GM12878 (cell line): ENCODE measurements at regions not wholly inside any gene's neighbourhood (a gene's known extent, or its start where the extent isn't known, plus 50 kb on each side); places are given as distances from the start of the nearest gene placed in this dataset.

Experiments
- ATAC-seq: fragments of 200-7000 bp; cut with Tn5 transposase; 3 replicates; pipeline ENCODE4 v1.9.1; 2020; ENCODE audit warnings: mild to moderate bottlenecking, moderate library complexity
- BruUV-seq: library from RNA; stranded (reverse); fragments of 400-500 nt; replicated peaks from 2 replicates; lab custom pipeline; 2021; lab: Mats Ljungman, UMichigan
- CTCF ChIA-PET: fragments of 300-600 bp; sonication (Branson Sonifier 250); formaldehyde crosslinking; extraction: SDS; loops from one replicate; lab custom pipeline; 2021; ENCODE audit warnings: inconsistent platforms; lab: Yijun Ruan, JAX
- POLR2A ChIA-PET: fragments of 350-600 bp; formaldehyde crosslinking; extraction: SDS; loops from one replicate; lab custom pipeline; 2021; ENCODE audit warnings: inconsistent platforms; lab: Charles Lee
- RAD21 ChIA-PET: fragments of 300-600 bp; sonication (Branson Sonifier 250); formaldehyde crosslinking; loops from one replicate; lab custom pipeline; 2023; ENCODE audit warnings: antibody characterized with exemption; ENCODE audit not compliant: unreplicated experiment; lab: Charles Lee
- SMC1A ChIA-PET: fragments of 300-600 bp; sonication (Branson Sonifier 250); formaldehyde crosslinking; loops from one replicate; lab custom pipeline; 2023; ENCODE audit not compliant: unreplicated experiment, uncharacterized antibody; lab: Charles Lee
- DNase-seq: peaks from one replicate; pipeline ENCODE4 v3.0.0-alpha.2; 2011; ENCODE audit warnings: low read depth, low spot score
- FAIRE-seq: peaks from 3 replicates; lab custom pipeline; 2011; peaks lifted over from hg19 to GRCh38; lab: Jason Lieb, UNC
- H2AFZ ChIP-seq: 2 replicates; pipeline ENCODE4 v1.6.0; 2011; ENCODE audit warnings: low read depth, low read length, control low read depth; ENCODE audit not compliant: control insufficient read depth
- H3K27ac ChIP-seq: 2 replicates; pipeline ENCODE4 v1.5.1; 2011; ENCODE audit warnings: control low read depth; ENCODE audit not compliant: control insufficient read depth, insufficient read depth
- H3K27me3 ChIP-seq, 2 experiments: replicated peaks in 1 of 2; 2 replicates each; pipeline versions ENCODE4 v1.6.0 to v1.6.1; 2011; ENCODE audit warnings: low read length in 1 of 2; ENCODE audit not compliant: control insufficient read depth in 2 of 2, insufficient read depth in 2 of 2
- H3K36me3 ChIP-seq, 2 experiments: 2 replicates each; pipeline ENCODE4 v1.5.1; 2011; ENCODE audit warnings: low read length in 1 of 2; ENCODE audit not compliant: control insufficient read depth in 2 of 2, insufficient read depth in 2 of 2
- H3K4me1 ChIP-seq: 2 replicates; pipeline ENCODE4 v1.6.1; 2011; ENCODE audit warnings: mild to moderate bottlenecking, low read length, moderate library complexity, mixed read lengths; ENCODE audit not compliant: control insufficient read depth, insufficient read depth
- H3K4me2 ChIP-seq: 2 replicates; pipeline ENCODE4 v1.6.0; 2011; ENCODE audit warnings: control low read depth; ENCODE audit not compliant: control insufficient read depth, insufficient read depth
- H3K4me3 ChIP-seq: fragments of 200-600 bp; sonication (generic); 2 replicates; pipeline ENCODE4 v1.5.1; 2016
- H3K79me2 ChIP-seq: 2 replicates; pipeline ENCODE4 v1.6.0; 2011; ENCODE audit warnings: low read length; ENCODE audit not compliant: control insufficient read depth, insufficient read depth
- H3K9ac ChIP-seq: 2 replicates; pipeline ENCODE4 v1.8.0; 2011; ENCODE audit warnings: low read length, control low read depth, mixed read lengths; ENCODE audit not compliant: control insufficient read depth, insufficient read depth
- H3K9me3 ChIP-seq: replicated peaks from 3 replicates; pipeline ENCODE4 v1.5.1; 2011; ENCODE audit warnings: mild to moderate bottlenecking, low read length; ENCODE audit not compliant: control insufficient read depth, insufficient read depth
- H4K20me1 ChIP-seq: 2 replicates; pipeline ENCODE4 v1.6.0; 2011; ENCODE audit not compliant: control insufficient read depth, insufficient read depth
- IKZF1 ChIP-seq: fragments of 450-650 bp; conservative IDR thresholded peaks from 2 replicates; pipeline ENCODE4 v1.6.1; 2017; ENCODE audit warnings: antibody characterized with exemption, mild to moderate bottlenecking
- SIN3A ChIP-seq: IDR thresholded peaks from 2 replicates; pipeline ENCODE4 v1.6.1; 2012; ENCODE audit warnings: low read depth, low read length, improper control_type of control experiment
- SMARCA5 ChIP-seq: fragments of 450-650 bp; IDR thresholded peaks from 2 replicates; pipeline ENCODE4 v1.6.1; 2017; ENCODE audit warnings: mild to moderate bottlenecking
- WGBS: methylation state at CpG from one replicate; pipeline ENCODE4 v1.1.6; 2016; ENCODE audit warnings: low lambda C conversion rate; ENCODE audit not compliant: insufficient replicate concordance, insufficient coverage; ENCODE audit errors: missing lambda C conversion rate; 5-methylcytosine and 5-hydroxymethylcytosine counted together
- in situ Hi-C: fragments of 300-500 bp; cut with MboI; formaldehyde crosslinking; loops from 9 replicates; pipeline ENCODE4 v1.14.3; 2018; ENCODE audit warnings: mixed read lengths
- intact Hi-C: fragments of 100-400 bp; cut with micrococcal nuclease; formaldehyde crosslinking; loops from one replicate; pipeline ENCODE4 v1.14.2; 2022; ENCODE audit not compliant: unreplicated experiment
- TF ChIP-seq, protein P1 (sequence below): fragments of 450-650 bp; IDR thresholded peaks from 2 replicates; pipeline ENCODE4 v1.6.1; 2017; ENCODE audit warnings: low read depth, mild to moderate bottlenecking, moderate library complexity
- TF ChIP-seq, protein P2 (sequence below): fragments of 450-650 bp; IDR thresholded peaks from 2 replicates; pipeline ENCODE4 v1.6.1; 2014; ENCODE audit warnings: mild to moderate bottlenecking
- TF ChIP-seq, protein P3 (sequence below): fragments of 450-650 bp; IDR thresholded peaks from 2 replicates; pipeline ENCODE4 v1.6.1; 2017; ENCODE audit warnings: mild to moderate bottlenecking

DNA sequence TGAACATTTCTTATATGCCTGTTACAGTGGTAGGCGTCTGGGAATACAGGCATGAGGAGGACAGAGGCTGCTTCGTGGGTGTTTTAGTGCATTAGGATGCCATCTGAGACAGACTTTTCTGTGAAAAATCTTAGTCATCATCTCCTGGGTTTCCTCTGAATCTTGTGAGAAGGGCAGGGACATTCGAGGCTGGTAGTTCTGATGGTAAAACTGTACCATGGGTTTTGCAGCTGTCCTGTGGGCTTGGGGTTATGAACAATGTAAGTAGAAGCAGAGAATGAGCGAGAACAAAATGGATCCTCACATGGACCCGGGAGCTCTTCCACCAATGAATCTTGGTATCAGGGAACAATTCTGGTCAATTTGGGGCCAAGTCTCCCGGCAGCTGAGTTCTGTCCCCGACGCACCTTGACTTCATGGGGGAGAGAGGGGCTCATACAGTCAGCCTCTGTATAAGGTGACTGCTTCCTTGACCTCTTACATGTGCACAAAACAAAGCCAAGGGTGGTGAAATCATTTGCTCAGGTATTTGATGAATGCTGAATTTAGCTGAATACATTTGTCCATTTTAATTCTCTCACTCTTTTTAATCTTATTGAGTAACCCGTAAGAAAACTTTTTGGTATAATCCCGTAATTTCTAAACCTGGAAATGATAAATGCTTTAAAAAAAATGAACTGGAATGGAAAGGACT, 63.6 kb upstream of the ERRFI1 start:
- no peak overlapping the region for H2AFZ ChIP-seq
- no peaks in the 10 kb centered on the region for H3K4me1 ChIP-seq
- H3K27ac ChIP-seq: no peak overlapping the region
- no peaks in the 10 kb centered on the region for H3K9me3 ChIP-seq
- no peaks in the 10 kb centered on the region for H3K36me3 ChIP-seq
- no peak overlapping the region for H3K4me3 ChIP-seq
- ChIA-PET CTCF (interaction anchor here (1.0 kb wide), 1 partner anchor 13 kb away, joined by 3 read pairs; no protein-coding TSS in a partner anchor), POLR2A (interaction anchor here (0.6 kb wide), 1 partner anchor 436 kb away, joined by 3 read pairs; no protein-coding TSS in a partner anchor), SMC1A (interaction anchor here (1.5 kb wide), 1 partner anchor 97 kb away, joined by 3 read pairs; no protein-coding TSS in a partner anchor), RAD21 (no interaction called here)
- no peak for FAIRE-seq
- no peaks in the 10 kb centered on the region for H4K20me1 ChIP-seq
- DNase-seq: no peak
- no TSS peak for BruUV-seq
- no peak overlapping the region for H3K9ac ChIP-seq
- H3K79me2 ChIP-seq: no peaks in the 10 kb centered on the region
- in situ Hi-C loops (no loop called here), intact Hi-C loops (no loop called here)
- H3K27me3 ChIP-seq: no peaks in the 10 kb centered on the region
- H3K4me2 ChIP-seq: no peak overlapping the region
- TF ChIP-seq, protein P1, sequence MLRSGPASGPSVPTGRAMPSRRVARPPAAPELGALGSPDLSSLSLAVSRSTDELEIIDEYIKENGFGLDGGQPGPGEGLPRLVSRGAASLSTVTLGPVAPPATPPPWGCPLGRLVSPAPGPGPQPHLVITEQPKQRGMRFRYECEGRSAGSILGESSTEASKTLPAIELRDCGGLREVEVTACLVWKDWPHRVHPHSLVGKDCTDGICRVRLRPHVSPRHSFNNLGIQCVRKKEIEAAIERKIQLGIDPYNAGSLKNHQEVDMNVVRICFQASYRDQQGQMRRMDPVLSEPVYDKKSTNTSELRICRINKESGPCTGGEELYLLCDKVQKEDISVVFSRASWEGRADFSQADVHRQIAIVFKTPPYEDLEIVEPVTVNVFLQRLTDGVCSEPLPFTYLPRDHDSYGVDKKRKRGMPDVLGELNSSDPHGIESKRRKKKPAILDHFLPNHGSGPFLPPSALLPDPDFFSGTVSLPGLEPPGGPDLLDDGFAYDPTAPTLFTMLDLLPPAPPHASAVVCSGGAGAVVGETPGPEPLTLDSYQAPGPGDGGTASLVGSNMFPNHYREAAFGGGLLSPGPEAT: no peak
- TF ChIP-seq SMARCA5: no peak
- 52% methylated on average over 10 of the region's 10 CpGs for WGBS
- ATAC-seq: no peak

DNA sequence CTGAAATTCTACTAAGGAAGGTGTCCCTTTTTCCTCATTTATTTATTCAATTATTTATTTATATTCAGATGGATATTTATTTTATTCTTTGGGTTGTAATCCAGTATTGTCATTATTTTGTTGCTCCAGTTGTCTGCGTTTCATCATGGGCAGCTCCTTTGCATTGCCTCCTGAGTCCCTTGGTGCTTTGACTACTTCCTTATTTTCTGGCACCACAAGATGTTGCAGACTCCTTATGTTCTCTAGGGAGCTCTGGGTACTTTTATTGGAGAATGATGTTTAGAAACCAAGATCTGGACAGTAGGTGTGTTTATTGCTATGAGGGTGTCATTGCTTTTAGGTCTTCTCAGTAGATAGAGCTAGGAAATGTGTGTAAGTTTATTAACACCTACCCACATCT, 59.9 kb upstream of the ERRFI1 start:
- no TSS peak for BruUV-seq
- no peak overlapping the region for H3K9ac ChIP-seq
- DNase-seq (no peak), ATAC-seq (peak; percentile 29; the same call in 1 of the 3 replicates), FAIRE-seq (no peak)
- no peak overlapping the region for H2AFZ ChIP-seq
- no peak overlapping the region for H3K27ac ChIP-seq
- H3K4me3 ChIP-seq: no peak overlapping the region
- WGBS: 54% methylated on average over 1 of the region's 1 CpG
- ChIA-PET POLR2A (interaction anchor here (1.3 kb wide), 1 partner anchor 9 kb away, joined by 3 read pairs; no protein-coding TSS in a partner anchor), CTCF (interaction anchor here (1.0 to 1.3 kb wide), 3 partner anchors 16 to 82 kb away, joined by 3 to 4 read pairs (median 3); no protein-coding TSS in a partner anchor), SMC1A (interaction anchor here (0.6 kb wide), 1 partner anchor 274 kb away, joined by 3 read pairs; no protein-coding TSS in a partner anchor), RAD21 (interaction anchor here (0.6 to 1.3 kb wide), 2 partner anchors 11 to 489 kb away, joined by 3 to 4 read pairs; no protein-coding TSS in a partner anchor)
- H3K36me3 ChIP-seq: no peaks in the 10 kb centered on the region
- no peak overlapping the region for H3K4me2 ChIP-seq
- H3K9me3 ChIP-seq: no peaks in the 10 kb centered on the region
- intact Hi-C loops: no loop called here
- no peaks in the 10 kb centered on the region for H3K27me3 ChIP-seq
- no peaks in the 10 kb centered on the region for H4K20me1 ChIP-seq
- no peaks in the 10 kb centered on the region for H3K4me1 ChIP-seq
- no peaks in the 10 kb centered on the region for H3K79me2 ChIP-seq
- in situ Hi-C loops: no loop called here
- TF ChIP-seq, protein P2, sequence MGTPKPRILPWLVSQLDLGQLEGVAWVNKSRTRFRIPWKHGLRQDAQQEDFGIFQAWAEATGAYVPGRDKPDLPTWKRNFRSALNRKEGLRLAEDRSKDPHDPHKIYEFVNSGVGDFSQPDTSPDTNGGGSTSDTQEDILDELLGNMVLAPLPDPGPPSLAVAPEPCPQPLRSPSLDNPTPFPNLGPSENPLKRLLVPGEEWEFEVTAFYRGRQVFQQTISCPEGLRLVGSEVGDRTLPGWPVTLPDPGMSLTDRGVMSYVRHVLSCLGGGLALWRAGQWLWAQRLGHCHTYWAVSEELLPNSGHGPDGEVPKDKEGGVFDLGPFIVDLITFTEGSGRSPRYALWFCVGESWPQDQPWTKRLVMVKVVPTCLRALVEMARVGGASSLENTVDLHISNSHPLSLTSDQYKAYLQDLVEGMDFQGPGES: no peak
- no peak for TF ChIP-seq SIN3A
- TF ChIP-seq IKZF1: no peak
- TF ChIP-seq, protein P3, sequence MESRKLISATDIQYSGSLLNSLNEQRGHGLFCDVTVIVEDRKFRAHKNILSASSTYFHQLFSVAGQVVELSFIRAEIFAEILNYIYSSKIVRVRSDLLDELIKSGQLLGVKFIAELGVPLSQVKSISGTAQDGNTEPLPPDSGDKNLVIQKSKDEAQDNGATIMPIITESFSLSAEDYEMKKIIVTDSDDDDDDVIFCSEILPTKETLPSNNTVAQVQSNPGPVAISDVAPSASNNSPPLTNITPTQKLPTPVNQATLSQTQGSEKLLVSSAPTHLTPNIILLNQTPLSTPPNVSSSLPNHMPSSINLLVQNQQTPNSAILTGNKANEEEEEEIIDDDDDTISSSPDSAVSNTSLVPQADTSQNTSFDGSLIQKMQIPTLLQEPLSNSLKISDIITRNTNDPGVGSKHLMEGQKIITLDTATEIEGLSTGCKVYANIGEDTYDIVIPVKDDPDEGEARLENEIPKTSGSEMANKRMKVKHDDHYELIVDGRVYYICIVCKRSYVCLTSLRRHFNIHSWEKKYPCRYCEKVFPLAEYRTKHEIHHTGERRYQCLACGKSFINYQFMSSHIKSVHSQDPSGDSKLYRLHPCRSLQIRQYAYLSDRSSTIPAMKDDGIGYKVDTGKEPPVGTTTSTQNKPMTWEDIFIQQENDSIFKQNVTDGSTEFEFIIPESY: no peak
